ENCODE measurements at regions not wholly inside any gene's neighbourhood (a gene's known extent, or its start where the extent isn't known, plus 50 kb on each side); places are given as distances from the start of the nearest gene placed in this dataset.

DNA sequence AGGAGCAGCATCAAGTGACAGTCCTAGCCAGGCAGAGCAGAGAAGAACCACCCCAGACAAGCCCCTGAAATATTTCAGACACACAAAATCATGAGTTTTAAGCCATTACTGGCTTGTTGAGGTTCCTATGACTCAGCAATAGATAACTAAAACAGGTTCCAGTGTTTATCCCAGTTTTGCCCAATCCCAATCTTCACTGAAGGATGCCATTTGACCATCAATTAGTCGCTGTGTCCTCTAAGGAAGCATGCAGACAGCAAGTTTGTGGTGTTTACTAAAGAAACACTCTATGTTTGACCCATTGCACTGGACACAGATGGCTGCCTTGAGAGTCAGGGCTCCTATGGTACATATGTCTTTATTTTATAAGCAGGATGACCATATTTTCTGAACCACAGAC, 186.7 kb downstream of the SYK start:
- TF ChIP-seq EP300 (IDR thresholded peaks at IDR 0.05) = no peak
- TF ChIP-seq, protein P1, sequence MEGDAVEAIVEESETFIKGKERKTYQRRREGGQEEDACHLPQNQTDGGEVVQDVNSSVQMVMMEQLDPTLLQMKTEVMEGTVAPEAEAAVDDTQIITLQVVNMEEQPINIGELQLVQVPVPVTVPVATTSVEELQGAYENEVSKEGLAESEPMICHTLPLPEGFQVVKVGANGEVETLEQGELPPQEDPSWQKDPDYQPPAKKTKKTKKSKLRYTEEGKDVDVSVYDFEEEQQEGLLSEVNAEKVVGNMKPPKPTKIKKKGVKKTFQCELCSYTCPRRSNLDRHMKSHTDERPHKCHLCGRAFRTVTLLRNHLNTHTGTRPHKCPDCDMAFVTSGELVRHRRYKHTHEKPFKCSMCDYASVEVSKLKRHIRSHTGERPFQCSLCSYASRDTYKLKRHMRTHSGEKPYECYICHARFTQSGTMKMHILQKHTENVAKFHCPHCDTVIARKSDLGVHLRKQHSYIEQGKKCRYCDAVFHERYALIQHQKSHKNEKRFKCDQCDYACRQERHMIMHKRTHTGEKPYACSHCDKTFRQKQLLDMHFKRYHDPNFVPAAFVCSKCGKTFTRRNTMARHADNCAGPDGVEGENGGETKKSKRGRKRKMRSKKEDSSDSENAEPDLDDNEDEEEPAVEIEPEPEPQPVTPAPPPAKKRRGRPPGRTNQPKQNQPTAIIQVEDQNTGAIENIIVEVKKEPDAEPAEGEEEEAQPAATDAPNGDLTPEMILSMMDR (IDR thresholded peaks at IDR 0.05) = no peak
- no peak for TF ChIP-seq POLR2A (IDR thresholded peaks at IDR 0.05)
- no peaks in the 10 kb centered on the region for H3K27me3 ChIP-seq
- no peaks in the 10 kb centered on the region for H3K4me1 ChIP-seq
- H3K27ac ChIP-seq = no peak overlapping the region
- peaks cover 0 to 10% (median 0%) of the 10 kb centered on the region in 4 donors for H3K9me3 ChIP-seq
- WGBS, 2 donors = 75 to 76% methylated on average over 1 of the region's 1 CpG
- no peaks in the 10 kb centered on the region for H3K36me3 ChIP-seq
- DNase-seq (ENCODE audit: low spot score in 2 of 2) = no peak
- H3K4me3 ChIP-seq = no peak overlapping the region

DNA sequence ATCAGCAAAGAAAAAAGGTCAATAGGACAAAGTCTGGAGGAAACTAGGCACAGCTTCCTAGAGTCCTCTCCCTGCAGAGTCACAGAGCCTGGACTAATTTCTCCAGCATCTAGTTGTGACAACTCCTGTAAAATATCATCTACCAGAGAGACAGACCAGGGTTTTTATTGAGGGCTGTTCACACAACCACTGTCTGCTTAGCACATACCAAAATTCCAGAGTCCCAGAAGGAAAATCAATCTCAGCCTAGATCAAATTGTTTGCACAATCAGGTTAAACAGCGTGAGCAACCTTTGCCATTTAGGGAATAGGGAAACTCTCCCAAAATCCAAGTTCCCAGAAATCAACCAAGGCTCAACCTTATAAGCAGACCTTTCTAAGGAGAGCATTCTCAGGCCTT, 190.3 kb downstream of the SYK start:
- 56 to 68% methylated on average over 1 of the region's 1 CpG for WGBS, 2 donors
- no peak for TF ChIP-seq POLR2A (IDR thresholded peaks at IDR 0.05)
- peak in 1 of 2 donors; percentile 22 for TF ChIP-seq EP300 (IDR thresholded peaks at IDR 0.05)
- H3K27ac ChIP-seq = peak overlapping the region in 1 of 4 donors; percentile 28
- H3K27me3 ChIP-seq = no peaks in the 10 kb centered on the region
- DNase-seq (ENCODE audit: low spot score in 2 of 2) = no peak
- H3K36me3 ChIP-seq = no peaks in the 10 kb centered on the region
- no peaks in the 10 kb centered on the region for H3K4me1 ChIP-seq
- H3K4me3 ChIP-seq = no peak overlapping the region
- H3K9me3 ChIP-seq = peaks cover 0 to 10% (median 0%) of the 10 kb centered on the region in 4 donors

DNA sequence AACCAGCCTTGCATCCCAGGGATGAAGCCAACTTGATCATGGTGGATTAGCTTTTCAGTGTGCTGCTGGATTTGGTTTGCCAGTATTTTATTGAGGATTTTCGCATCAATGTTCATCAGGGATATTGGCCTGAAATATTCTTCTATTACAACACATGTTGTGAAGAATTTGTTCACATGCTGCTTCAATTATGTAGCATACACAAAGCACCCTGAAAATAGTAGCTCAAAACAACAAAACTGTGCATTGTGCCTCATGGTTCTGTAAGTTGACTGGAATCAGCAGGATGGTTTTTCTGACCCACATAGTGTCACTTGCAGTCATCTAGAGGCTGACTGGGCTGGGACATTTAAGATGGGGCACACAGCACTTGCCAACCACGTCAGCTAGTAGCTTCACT, 193.9 kb downstream of the SYK start:
- Histone ChIP-seq H3K27ac (no peak overlapping the region), H3K27me3 (no peaks in the 10 kb centered on the region), H3K4me3 (no peak overlapping the region), H3K4me1 (no peaks in the 10 kb centered on the region), H3K9me3 (peaks cover 0 to 5% (median 0%) of the 10 kb centered on the region in 4 donors), H3K36me3 (no peaks in the 10 kb centered on the region)
- no peak for DNase-seq (ENCODE audit: low spot score in 2 of 2)
- 82 to 100% methylated on average over 1 to 2 of the region's 2 CpGs for WGBS, 2 donors
- TF ChIP-seq POLR2A (IDR thresholded peaks at IDR 0.05) (no peak), EP300 (IDR thresholded peaks at IDR 0.05) (no peak)
- TF ChIP-seq, protein P1 (IDR thresholded peaks at IDR 0.05) = no peak

DNA sequence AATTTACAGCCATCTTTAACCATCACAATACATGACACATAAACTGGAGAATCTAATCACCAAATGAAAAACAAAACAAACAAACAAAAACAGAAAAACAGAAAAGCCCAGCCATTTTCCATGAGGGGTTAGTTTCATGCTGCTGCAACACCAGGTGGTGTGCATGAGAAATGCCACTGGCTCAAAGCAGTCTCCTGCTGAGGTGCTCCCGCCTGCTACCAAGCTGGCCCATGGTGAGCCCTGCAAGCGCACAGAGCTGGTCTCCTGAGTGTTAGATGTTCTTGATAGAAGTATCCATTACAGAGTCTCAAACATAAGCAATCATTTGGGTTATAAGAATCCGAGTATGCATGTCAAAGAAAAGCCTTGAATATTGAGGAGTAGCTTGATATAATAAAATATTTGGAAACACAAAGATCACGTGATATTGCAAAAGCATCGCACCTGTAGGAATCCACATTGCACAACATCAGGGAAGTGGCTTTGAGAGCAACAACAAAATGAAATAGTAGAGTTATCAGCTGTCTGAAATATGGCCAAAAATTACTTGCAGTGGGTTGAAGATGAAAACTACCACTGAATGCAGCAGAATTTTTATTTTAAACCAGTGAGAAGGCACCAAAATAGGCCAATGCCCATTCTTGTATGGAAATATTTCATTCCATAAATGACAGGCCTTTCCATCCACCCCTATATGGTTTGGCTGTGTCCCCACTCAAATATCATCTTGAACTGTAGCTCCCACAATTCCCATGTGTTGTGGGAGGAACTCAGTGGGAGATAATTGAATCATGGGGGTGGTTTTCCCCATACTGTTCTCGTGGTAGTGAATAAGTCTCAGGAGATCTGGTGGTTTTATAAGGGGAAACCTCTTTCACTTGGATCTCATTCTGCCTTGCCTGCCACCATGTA, 194.8 kb downstream of the SYK start:
- WGBS, 2 donors = 84 to 85% methylated on average over 6 of the region's 6 CpGs
- Histone ChIP-seq H3K27ac (no peak overlapping the region), H3K36me3 (no peaks in the 10 kb centered on the region), H3K4me3 (no peak overlapping the region), H3K4me1 (no peaks in the 10 kb centered on the region), H3K27me3 (no peaks in the 10 kb centered on the region), H3K9me3 (peaks cover 0 to 3% (median 0%) of the 10 kb centered on the region in 4 donors)
- no peak for DNase-seq (ENCODE audit: low spot score in 2 of 2)
- no peak for TF ChIP-seq POLR2A (IDR thresholded peaks at IDR 0.05)
- TF ChIP-seq, protein P1 (IDR thresholded peaks at IDR 0.05) = no peak
- no peak for TF ChIP-seq EP300 (IDR thresholded peaks at IDR 0.05)

DNA sequence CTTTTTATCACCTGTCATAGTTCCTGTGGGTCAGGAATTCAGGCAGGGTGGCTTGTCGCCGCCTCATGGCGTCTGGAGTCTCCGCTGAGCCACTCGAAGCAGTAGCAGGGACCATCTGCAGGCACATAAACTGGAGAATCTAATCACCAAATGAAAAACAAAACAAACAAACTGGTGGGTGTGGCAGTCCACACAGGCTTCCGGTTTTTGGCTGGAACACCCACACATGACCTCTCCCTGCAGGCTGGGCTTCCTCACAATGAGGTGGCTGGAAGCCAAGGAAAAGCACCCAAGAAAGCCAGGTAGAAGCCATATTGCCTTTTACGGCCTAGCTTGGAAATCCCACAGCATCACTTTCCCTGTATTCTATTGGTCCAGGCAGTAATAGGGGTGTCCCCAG, 197.0 kb downstream of the SYK start:
- Histone ChIP-seq H3K36me3 (no peaks in the 10 kb centered on the region), H3K27me3 (no peaks in the 10 kb centered on the region), H3K9me3 (no peaks in the 10 kb centered on the region), H3K27ac (no peak overlapping the region), H3K4me3 (no peak overlapping the region), H3K4me1 (no peaks in the 10 kb centered on the region)
- DNase-seq (ENCODE audit: low spot score in 2 of 2) = no peak
- TF ChIP-seq, protein P1 (IDR thresholded peaks at IDR 0.05) = no peak
- no peak for TF ChIP-seq EP300 (IDR thresholded peaks at IDR 0.05)
- no peak for TF ChIP-seq POLR2A (IDR thresholded peaks at IDR 0.05)
- 68 to 76% methylated on average over 7 of the region's 7 CpGs for WGBS, 2 donors
